ENCODE measurements at regions not wholly inside any gene's neighbourhood (a gene's known extent, or its start where the extent isn't known, plus 50 kb on each side); places are given as distances from the start of the nearest gene placed in this dataset.

- no peaks in the 10 kb centered on the region for H3K36me3 Mint-ChIP-seq (ENCODE audit: insufficient read depth, unreplicated experiment)
- H3K4me1 Mint-ChIP-seq (ENCODE audit: insufficient read depth, unreplicated experiment): no peaks in the 10 kb centered on the region
- DNase-seq (ENCODE audit: unreplicated experiment): no peak
- no peaks in the 10 kb centered on the region for H3K9me3 Mint-ChIP-seq (ENCODE audit: unreplicated experiment)
- H3K4me3 Mint-ChIP-seq (ENCODE audit: unreplicated experiment): no peak overlapping the region
- ChIA-PET CTCF (no interaction called here), POLR2A (no interaction called here)
- BruUV-seq (replicated peaks): no TSS peak
- no peak overlapping the region for H3K27ac Mint-ChIP-seq (ENCODE audit: low read depth, unreplicated experiment)
- TF ChIP-seq, protein P1, sequence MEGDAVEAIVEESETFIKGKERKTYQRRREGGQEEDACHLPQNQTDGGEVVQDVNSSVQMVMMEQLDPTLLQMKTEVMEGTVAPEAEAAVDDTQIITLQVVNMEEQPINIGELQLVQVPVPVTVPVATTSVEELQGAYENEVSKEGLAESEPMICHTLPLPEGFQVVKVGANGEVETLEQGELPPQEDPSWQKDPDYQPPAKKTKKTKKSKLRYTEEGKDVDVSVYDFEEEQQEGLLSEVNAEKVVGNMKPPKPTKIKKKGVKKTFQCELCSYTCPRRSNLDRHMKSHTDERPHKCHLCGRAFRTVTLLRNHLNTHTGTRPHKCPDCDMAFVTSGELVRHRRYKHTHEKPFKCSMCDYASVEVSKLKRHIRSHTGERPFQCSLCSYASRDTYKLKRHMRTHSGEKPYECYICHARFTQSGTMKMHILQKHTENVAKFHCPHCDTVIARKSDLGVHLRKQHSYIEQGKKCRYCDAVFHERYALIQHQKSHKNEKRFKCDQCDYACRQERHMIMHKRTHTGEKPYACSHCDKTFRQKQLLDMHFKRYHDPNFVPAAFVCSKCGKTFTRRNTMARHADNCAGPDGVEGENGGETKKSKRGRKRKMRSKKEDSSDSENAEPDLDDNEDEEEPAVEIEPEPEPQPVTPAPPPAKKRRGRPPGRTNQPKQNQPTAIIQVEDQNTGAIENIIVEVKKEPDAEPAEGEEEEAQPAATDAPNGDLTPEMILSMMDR (IDR thresholded peaks at IDR 0.05; ENCODE audit: unreplicated experiment): no peak
- intact Hi-C loops (cut with micrococcal nuclease): no loop called here
- H3K27me3 Mint-ChIP-seq (ENCODE audit: insufficient read depth, unreplicated experiment): no peaks in the 10 kb centered on the region
These were observed 1415.1 kb upstream of the PRMT6 start for GRCh38 chr1:105641407-105641806.

DNA sequence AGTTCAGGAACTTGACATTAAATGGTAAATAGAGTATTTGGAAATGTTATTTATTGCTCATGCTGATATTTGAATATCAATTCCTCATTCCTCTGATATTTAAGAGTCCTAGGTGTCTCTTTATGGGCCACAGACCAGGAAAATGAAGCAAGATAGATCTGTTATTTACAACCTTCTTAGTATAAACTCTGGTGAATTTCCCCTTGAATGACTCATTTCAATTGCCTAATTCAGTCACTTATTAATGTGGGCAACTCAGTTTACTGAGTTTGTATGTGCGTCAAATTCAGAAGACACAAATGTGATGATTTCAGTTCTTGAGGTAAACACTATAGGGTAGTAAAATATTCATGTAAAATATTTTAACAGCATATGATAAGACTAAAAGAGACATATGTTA, 1404.4 kb upstream of the PRMT6 start:
- Mint-ChIP-seq H3K9me3 (ENCODE audit: unreplicated experiment) (no peaks in the 10 kb centered on the region), H3K27me3 (ENCODE audit: insufficient read depth, unreplicated experiment) (no peaks in the 10 kb centered on the region), H3K4me1 (ENCODE audit: insufficient read depth, unreplicated experiment) (peaks cover 1% of the 10 kb centered on the region), H3K4me3 (ENCODE audit: unreplicated experiment) (no peak overlapping the region), H3K27ac (ENCODE audit: low read depth, unreplicated experiment) (no peak overlapping the region), H3K36me3 (ENCODE audit: insufficient read depth, unreplicated experiment) (no peaks in the 10 kb centered on the region)
- ChIA-PET POLR2A (interaction anchor here (0.7 kb wide), 1 partner anchor 25 kb away, joined by 3 read pairs; no protein-coding TSS in a partner anchor), CTCF (no interaction called here)
- TF ChIP-seq, protein P1 (IDR thresholded peaks at IDR 0.05; ENCODE audit: unreplicated experiment): no peak
- BruUV-seq (replicated peaks): no TSS peak
- DNase-seq (ENCODE audit: unreplicated experiment): peak; percentile 25
- intact Hi-C loops (cut with micrococcal nuclease): no loop called here

DNA sequence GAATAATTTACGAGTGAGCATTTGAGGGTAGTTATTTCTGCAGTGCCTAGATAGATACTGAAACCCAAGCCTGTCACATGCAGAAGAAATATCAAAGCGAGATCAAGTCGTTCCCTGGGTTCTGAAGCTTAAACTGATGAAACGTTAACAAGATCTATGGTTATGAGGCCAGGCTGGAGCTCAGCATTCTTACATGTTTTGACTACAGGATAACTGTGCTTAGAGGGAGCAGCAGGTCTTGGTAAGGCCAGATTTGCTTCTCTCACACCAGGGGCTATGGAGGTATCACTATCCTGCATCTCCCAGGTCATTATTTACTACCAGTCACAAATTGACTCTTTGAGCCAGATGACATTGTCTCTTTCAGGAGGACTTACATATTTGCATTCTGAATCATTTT, 1401.4 kb upstream of the PRMT6 start:
- TF ChIP-seq, protein P1 (IDR thresholded peaks at IDR 0.05; ENCODE audit: unreplicated experiment): no peak
- Mint-ChIP-seq H3K4me3 (ENCODE audit: unreplicated experiment) (no peak overlapping the region), H3K4me1 (ENCODE audit: insufficient read depth, unreplicated experiment) (no peaks in the 10 kb centered on the region), H3K36me3 (ENCODE audit: insufficient read depth, unreplicated experiment) (no peaks in the 10 kb centered on the region), H3K27me3 (ENCODE audit: insufficient read depth, unreplicated experiment) (no peaks in the 10 kb centered on the region), H3K9me3 (ENCODE audit: unreplicated experiment) (no peaks in the 10 kb centered on the region), H3K27ac (ENCODE audit: low read depth, unreplicated experiment) (no peak overlapping the region)
- ChIA-PET CTCF (interaction anchor here (0.6 kb wide), 2 partner anchors 52 to 90 kb away, joined by 3 read pairs; no protein-coding TSS in a partner anchor), POLR2A (no interaction called here)
- BruUV-seq (replicated peaks): no TSS peak
- intact Hi-C loops (cut with micrococcal nuclease): no loop called here
- no peak for DNase-seq (ENCODE audit: unreplicated experiment)

DNA sequence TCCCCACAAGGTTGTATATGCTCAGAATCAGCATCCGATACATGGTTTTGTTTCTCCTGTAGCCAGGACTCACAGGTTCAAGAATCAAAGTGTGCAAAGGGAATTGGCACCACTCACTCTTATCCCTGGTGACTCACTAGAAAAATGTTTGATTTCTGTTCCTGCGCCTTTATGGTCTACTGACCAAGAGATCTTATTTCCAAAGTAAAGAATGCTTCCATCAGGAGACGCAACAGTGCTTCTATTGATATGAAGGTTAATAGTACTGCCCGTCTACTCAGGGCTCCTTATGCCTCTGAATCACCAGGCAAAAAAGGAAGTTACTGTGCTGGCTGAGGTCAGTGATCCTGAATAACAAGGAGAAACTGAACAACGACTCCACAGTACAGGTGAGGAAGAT, 1392.0 kb upstream of the PRMT6 start:
- H3K27ac Mint-ChIP-seq (ENCODE audit: low read depth, unreplicated experiment): no peak overlapping the region
- peaks cover 8% of the 10 kb centered on the region for H3K9me3 Mint-ChIP-seq (ENCODE audit: unreplicated experiment)
- intact Hi-C loops (cut with micrococcal nuclease): no loop called here
- no peak overlapping the region for H3K4me3 Mint-ChIP-seq (ENCODE audit: unreplicated experiment)
- ChIA-PET POLR2A (no interaction called here), CTCF (no interaction called here)
- no TSS peak for BruUV-seq (replicated peaks)
- peak; percentile 38 for DNase-seq (ENCODE audit: unreplicated experiment)
- H3K27me3 Mint-ChIP-seq (ENCODE audit: insufficient read depth, unreplicated experiment): no peaks in the 10 kb centered on the region
- no peaks in the 10 kb centered on the region for H3K36me3 Mint-ChIP-seq (ENCODE audit: insufficient read depth, unreplicated experiment)
- peaks cover 7% of the 10 kb centered on the region for H3K4me1 Mint-ChIP-seq (ENCODE audit: insufficient read depth, unreplicated experiment)
- TF ChIP-seq, protein P1 (IDR thresholded peaks at IDR 0.05; ENCODE audit: unreplicated experiment): no peak

Data from MCF 10A (cell line).